Erythroblast (primary cell): ENCODE measurements at regions not wholly inside any gene's neighbourhood (a gene's known extent, or its start where the extent isn't known, plus 50 kb on each side); places are given as distances from the start of the nearest gene placed in this dataset.

ENCODE experiments used
- GATA1 ChIP-seq: IDR thresholded peaks from 2 replicates; pipeline ENCODE4 v1.6.1; 2011; ENCODE audit warnings: low read depth, mild to moderate bottlenecking, control low read depth, low read length, moderate library complexity
- POLR2A ChIP-seq: IDR thresholded peaks from 2 replicates; pipeline ENCODE4 v1.6.1; 2011; ENCODE audit warnings: mild to moderate bottlenecking, low read length

GRCh38 chr13:31908696-31909411, 122.7 kb upstream of the FRY start:
- no peak for TF ChIP-seq POLR2A
- no peak for TF ChIP-seq GATA1
